ENCODE measurements at regions not wholly inside any gene's neighbourhood (a gene's known extent, or its start where the extent isn't known, plus 50 kb on each side); places are given as distances from the start of the nearest gene placed in this dataset.

DNA sequence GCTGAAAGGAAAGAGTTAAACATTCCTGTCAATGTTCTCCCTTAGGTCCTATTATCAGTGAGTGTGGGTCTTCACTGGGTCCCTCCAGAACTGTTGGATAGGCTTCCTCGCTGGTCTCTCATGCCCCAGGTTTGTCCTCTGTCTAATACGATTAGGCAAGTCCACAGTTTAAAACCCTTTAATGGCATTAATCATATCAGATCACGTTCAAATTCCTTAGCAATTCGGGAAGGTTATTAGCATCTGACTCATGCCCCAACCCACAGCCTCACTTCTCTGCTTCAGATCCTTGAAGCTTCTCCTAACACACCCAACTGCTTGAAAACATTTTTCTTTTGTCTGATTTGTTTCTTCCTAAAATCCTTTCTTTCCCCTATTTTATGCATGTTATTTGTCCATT is 224.3 kb upstream of the ATP10A start:
- no peak for TF ChIP-seq GATA3 (IDR thresholded peaks at IDR 0.05; ENCODE audit: low read depth, low read length)
- no peak for TF ChIP-seq GATA2 (IDR thresholded peaks at IDR 0.05; ENCODE audit: low read depth, low read length)

DNA sequence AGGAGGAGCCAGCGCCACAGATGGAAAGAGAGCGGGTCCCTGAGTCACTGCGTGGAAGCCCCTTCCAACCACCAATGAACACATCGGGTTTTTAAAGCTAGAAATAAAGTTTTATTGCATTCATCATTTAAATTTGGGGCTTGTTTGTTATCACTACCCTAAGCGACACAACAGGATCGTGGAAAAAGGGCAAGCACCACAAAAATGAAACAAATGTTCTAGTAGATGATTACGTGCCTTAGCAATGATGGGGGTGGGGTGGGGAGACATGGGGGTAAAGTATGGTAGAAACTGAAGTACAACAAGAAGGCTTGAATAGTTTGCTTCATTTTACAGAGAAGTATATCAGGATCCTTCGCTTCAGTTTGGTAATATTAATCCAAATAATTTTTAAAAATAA is 221.6 kb upstream of the ATP10A start:
- TF ChIP-seq GATA2 (IDR thresholded peaks at IDR 0.05; ENCODE audit: low read depth, low read length) (no peak), GATA3 (IDR thresholded peaks at IDR 0.05; ENCODE audit: low read depth, low read length) (no peak)

DNA sequence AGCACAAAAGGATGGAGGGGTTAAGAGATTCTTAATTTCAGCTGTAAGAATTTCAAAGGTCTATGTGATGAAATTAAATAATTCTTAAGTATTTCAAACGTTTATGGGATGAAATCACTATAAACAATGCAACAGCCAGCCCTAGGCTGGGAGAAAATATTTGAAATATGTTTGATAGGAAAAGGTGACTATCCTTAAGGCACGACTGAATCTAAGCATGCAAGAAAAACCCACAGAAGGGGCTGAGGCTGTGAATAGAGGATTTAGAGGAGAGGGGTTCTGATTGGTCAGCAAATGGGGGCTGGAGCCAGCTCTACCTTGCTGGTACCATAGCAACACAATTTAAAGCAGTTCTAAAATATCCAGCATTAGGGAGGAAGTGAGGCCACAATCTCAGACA is 220.8 kb upstream of the ATP10A start:
- no peak for TF ChIP-seq GATA3 (IDR thresholded peaks at IDR 0.05; ENCODE audit: low read depth, low read length)
- TF ChIP-seq GATA2 (IDR thresholded peaks at IDR 0.05; ENCODE audit: low read depth, low read length), result no peak

DNA sequence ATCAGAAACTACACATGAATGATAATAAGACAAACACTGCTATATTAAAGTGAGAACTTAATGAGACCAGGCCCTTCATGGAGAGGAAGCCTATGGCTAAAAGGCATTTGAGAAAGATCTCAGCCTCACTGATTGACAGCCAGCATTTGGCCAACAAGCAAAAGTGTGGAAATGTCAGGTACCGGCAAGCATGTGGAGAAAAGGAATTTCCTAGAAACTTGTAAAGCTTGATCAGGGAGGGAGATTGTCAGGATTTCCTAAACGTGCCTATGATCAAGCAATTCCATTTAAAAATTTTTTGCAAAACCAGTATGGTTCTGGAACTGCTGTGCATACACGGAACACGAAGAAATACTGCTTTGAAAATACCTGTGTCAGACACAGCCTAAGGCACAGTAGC is 220.3 kb upstream of the ATP10A start:
- TF ChIP-seq GATA3 (IDR thresholded peaks at IDR 0.05; ENCODE audit: low read depth, low read length) (no peak), GATA2 (IDR thresholded peaks at IDR 0.05; ENCODE audit: low read depth, low read length) (no peak)

DNA sequence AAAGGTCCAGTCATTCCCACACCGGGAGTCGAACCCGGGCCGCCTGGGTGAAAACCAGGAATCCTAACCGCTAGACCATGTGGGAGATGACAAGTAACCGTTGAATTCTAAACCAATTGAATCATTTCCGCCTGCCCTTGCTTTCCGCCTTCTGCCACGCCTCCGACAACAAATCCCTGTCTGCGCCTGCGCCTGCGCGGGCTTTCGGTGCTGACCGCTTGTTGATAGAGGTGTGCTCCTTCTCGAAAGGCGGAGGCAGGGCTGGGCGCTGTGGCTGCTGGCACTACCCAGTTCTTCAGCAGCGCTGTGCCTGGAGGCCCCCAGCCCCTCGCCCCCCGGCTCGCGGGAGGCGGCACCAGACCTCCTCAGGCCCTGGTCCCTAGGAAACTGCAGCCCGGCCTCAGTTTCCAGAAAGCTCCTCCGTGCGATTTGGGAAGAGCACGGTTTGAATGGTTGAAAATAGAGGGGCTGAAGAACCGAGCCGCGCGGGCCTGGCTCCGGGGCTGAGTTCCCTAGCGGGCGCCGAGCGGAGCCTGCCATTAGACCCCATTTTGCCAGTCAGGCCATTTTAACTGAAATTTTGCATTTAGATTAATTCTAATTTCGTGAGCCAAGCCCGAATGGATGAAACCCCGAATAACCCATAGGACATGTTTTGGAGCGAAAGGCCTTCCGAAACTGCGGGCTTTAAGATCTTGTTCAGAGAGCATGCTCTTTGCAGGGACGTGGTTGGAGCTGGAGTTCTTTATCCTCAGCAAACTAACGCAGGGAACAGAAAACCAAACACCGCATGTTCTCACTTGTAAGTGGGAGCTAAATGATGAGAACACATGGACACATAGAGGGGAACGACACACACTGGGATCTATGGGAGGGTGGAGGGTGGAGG is 219.3 kb upstream of the ATP10A start:
- no peak for TF ChIP-seq GATA3 (IDR thresholded peaks at IDR 0.05; ENCODE audit: low read depth, low read length)
- no peak for TF ChIP-seq GATA2 (IDR thresholded peaks at IDR 0.05; ENCODE audit: low read depth, low read length)

DNA sequence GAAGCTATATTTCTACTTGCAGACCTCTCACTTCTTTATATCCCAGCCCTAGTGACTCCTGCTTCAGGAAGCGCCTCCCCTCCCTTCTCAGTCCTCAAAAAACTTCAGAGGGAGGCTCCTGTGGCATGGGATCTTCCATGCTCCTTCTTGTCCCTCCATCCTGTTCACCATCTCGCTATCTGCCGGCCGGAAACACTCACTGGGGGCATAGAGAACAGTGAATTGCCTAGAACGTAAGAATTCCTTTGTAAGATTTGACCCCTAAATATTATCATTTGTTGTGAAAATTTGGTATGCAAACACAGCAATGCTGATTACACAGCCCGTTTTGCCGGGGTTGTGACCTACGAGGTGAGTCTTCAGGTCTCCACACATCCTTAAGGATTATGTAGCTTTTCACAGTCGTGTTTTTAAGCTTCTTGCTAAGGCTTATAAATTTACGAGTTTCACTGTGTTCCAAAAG is 218.7 kb upstream of the ATP10A start:
- no peak for TF ChIP-seq GATA3 (IDR thresholded peaks at IDR 0.05; ENCODE audit: low read depth, low read length)
- TF ChIP-seq GATA2 (IDR thresholded peaks at IDR 0.05; ENCODE audit: low read depth, low read length), result no peak

DNA sequence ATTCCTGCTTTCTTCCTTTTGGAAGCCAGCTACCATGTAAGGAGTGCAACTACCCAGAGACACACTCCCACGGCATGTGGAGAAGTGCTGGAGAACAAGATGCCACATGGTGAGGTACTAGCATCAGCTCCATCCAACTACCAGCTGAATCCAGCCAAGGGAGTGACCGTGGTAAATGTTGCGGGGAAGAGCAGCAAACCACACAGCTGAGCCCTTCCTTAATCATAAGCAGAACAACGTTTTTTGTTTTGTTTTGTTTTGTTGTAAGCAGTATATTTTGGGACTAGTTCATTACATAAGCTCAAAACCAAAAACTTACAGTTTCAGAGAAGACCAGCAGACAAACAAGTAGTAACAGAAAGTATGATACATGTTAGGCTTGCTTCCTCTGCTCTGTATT is 212.6 kb upstream of the ATP10A start:
- TF ChIP-seq GATA3 (IDR thresholded peaks at IDR 0.05; ENCODE audit: low read depth, low read length), result no peak
- TF ChIP-seq GATA2 (IDR thresholded peaks at IDR 0.05; ENCODE audit: low read depth, low read length), result no peak

DNA sequence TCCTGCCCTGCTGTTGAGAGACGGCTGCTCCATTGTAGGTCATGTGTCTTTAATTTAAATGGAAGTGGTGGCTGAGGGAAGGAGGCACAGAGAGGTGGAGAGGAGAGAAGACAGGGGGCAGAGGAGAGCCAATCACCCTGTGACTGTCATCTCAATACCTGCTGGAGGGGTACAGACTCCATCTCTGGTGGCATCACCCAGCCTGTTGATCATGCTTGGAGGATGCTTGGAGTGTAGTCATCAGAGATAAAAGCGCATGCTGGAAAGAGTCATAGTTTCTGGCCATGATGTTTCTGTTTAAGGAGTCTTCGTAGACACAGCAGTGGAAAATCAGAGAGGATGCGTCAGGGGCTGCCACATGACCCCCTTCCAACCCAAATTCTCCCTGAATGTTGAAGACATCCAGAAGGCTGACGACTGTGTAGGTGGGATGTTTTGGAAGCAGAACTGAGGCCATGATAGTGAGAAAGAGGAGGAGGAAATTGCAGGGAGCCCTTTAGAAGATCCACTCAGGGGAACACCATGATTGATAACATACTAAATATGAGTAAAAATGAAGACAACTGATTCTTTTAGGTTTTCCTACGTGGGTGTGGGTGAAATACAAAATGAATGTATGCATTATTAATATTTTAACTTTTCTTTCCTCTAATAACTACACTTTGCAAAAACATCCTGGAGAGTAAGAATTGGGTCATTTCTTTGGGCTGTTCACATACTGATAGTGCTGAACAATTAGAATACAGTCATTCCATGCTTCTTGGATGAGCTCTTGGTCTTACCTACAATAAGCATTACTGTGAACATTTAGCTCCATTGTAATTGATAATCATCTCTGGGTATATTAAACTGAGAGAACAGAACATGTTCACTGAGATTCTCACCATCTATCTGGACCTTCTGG is 210.6 kb upstream of the ATP10A start:
- no peak for TF ChIP-seq GATA2 (IDR thresholded peaks at IDR 0.05; ENCODE audit: low read depth, low read length)
- no peak for TF ChIP-seq GATA3 (IDR thresholded peaks at IDR 0.05; ENCODE audit: low read depth, low read length)

DNA sequence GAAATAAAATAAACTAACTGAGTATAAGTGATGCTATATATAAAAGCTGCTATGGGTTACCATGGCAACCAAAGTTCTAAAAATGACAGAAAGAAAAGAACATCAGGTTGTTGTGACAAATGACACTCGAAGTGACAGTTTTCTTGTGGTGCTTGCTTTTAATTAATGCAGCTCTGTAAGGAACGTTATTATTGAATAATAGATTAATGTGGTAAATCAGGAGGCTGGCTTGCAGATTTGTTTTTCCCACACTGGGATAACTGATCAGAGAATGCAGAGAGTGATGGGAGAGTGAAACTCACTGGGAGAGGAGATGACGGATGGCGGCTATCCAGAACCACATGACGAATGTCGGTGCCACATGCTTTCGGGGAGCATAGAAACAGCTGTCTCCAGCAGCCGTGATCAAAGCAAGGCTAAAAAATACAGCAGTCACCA is 207.0 kb upstream of the ATP10A start:
- no peak for TF ChIP-seq GATA3 (IDR thresholded peaks at IDR 0.05; ENCODE audit: low read depth, low read length)
- no peak for TF ChIP-seq GATA2 (IDR thresholded peaks at IDR 0.05; ENCODE audit: low read depth, low read length)

DNA sequence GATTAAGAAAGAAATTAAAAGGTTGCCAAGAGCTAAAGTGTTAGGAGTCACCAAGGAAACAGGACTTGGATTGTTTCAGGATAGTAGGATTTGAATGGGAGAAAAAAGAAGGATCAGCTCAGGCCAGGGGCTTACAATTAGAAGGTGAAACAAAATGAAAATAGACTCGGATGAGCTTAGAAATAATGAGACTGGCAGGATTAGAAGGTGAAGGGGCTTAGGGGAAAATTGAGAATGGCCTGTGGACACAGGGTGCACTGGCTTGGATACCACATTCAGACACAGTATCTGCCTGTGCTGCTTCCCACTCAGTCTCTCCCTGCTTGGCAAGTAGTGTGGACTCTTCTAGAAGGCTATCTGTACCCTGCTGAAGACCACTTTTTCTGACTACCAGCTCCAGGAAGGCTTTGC is 206.1 kb upstream of the ATP10A start:
- TF ChIP-seq GATA2 (IDR thresholded peaks at IDR 0.05; ENCODE audit: low read depth, low read length) (no peak), GATA3 (IDR thresholded peaks at IDR 0.05; ENCODE audit: low read depth, low read length) (no peak)

DNA sequence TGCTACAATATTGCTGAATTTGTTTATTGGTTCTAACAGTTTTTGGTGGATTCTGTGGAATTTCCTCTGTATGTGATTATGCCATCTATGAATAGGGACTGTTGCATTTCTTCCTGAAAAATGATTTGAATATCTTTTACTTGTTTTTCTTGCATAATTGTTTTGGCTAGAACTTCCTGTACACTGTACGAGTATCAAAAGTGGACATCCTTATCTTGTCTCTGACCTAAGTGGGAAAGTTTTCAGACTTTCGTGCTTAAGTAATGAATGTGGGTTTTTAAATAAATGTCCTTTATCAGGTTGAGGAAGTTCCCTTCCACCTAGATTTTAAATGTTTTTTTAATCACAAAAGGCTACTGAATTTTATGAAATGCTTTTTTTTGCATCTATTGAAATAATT is 203.8 kb upstream of the ATP10A start:
- TF ChIP-seq GATA3 (IDR thresholded peaks at IDR 0.05; ENCODE audit: low read depth, low read length) (no peak), GATA2 (IDR thresholded peaks at IDR 0.05; ENCODE audit: low read depth, low read length) (no peak)

DNA sequence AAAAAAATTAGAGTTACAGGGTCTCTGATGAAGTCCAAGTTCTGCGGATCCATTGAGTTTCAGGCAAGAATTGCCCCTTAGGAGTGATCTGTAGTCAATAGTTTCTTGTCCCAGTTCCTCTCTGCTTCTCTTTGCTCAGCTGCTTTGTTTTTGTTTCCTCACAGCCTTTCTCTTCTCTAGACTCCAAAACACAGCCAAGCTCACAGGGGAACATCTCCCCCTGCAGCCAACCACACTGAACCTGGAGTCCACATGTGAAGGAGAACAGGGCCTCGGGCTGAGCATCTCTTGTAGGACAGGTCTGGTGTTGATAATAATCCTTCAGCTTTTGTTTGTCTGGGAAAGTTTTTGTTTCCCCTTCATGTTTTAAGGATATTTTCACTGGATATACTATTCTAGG is 202.6 kb upstream of the ATP10A start:
- no peak for TF ChIP-seq GATA2 (IDR thresholded peaks at IDR 0.05; ENCODE audit: low read depth, low read length)
- no peak for TF ChIP-seq GATA3 (IDR thresholded peaks at IDR 0.05; ENCODE audit: low read depth, low read length)

DNA sequence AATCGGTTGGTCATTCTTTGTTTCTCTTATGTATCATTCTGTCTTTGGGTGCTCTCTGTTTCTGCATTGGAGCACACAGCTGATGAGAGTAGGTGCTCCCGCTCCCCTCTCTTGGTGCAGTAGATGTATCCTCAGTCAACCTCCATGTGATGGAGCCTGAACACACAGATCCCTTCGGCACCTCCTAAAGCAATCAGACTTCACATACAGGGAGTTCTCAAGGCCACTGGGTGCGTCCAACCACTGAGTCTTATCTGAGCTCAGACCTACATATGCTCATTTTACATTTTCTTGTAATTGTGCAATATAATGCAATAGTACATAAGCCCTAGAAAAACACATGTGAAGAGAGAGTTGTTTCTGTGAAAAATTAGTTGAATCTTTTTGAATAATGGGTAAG is 198.1 kb upstream of the ATP10A start:
- TF ChIP-seq GATA2 (IDR thresholded peaks at IDR 0.05; ENCODE audit: low read depth, low read length) (no peak), GATA3 (IDR thresholded peaks at IDR 0.05; ENCODE audit: low read depth, low read length) (no peak)

Measured in SH-SY5Y (cell line).